ENCODE measurements at regions not wholly inside any gene's neighbourhood (a gene's known extent, or its start where the extent isn't known, plus 50 kb on each side); places are given as distances from the start of the nearest gene placed in this dataset.
A peak's percentile ranks its signal among the peaks of the same experiment; 100 is the strongest.
"Not testable (repeated sequence)": the region's sequence is repeated elsewhere in the genome, so short reads cannot be mapped to it uniquely, and the experiment has no call there.

DNA sequence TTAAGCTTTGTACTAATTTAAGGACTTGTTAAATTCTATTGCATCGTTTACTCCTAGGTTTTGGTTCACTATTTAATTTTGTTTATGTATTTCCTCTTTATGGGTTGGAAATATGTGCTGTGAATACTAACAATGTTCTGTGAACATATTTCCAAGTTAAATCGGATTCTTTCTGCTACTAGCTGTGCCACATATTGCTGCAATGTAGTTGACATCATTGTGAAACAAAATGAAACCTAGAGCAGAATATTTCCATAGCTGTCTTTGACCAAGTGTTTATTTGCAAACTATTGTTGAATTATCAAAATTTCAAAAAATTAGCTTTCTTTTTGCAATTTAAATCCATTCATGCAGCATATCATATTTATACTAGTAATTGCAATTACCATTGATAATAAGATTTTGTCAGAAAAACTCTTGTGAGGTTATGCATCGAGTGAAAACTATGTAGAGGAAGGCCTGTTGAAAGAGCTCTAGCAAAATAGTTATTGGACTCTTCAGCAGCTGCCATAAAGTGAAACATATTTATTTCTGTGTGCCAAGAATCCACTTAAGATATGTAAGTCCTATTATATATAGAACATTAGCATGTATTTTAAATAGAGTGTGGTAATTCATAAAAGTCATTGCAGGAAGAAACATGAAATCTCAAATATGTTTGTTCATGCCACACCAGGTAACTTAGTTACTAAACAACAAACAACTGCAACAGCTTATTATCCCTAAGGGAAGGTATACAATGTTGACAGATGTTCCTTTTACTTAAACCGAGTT is 575.1 kb downstream of the SLITRK6 start:
- DNase-seq (ENCODE audit: low spot score) = no peak

DNA sequence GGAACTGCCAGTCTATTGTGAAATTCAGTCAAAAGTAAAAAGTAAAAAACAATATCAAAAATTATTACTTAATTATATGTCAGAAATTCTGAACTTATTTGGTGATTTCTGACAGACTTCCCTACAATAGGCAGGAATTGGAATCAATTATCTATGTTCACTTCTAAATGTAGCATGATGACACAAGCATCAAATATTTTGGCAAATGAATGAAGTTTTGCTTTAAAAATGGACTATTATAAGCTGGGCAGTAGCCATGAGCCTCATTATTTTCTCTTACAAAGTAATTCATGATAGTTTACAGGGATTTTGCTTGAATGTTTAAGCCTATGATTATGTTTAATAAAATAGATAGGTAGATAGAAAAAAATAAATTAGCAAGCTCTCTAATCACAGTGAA is 582.6 kb downstream of the SLITRK6 start:
- no peak for DNase-seq (ENCODE audit: low spot score)

DNA sequence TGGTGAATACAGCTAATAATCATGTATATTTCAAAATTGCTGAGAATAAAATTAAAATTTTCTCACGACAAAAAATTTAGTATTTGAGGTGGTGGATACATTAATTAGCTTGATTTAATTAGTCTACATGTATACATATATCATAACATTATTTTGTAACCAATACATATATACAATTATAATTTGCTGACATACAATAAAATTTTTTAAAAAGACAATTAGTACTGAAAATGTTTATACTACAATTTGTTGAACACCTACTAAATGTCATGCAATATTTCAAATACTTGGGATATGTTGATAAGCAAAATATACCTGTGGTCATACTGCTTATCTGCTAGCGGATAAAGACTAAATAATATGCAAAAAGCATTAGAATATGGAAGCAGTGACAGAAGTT is 586.5 kb downstream of the SLITRK6 start:
- no peak for DNase-seq (ENCODE audit: low spot score)

GRCh38 chr13:85204668-85205344 is 594.4 kb downstream of the SLITRK6 start:
- DNase-seq (ENCODE audit: low spot score) = no peak

DNA sequence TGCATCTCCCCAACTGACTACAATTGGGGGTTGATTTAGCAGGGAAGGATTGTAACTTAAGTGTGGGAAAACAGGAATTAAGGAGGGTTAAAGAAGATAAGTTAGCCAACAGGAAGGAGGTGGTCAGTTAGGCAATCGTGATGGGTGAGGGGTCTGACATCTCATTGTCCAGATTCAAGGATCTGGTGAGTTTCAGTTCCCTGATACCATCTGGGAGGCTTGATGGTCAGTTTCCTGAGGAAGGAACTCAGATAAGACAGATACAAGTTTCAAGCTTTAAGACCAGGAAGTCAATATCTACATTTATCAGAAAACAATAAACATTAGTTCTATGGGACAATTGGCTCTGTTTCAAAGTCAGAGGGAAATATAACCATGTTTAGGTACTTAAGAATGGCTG is 601.8 kb downstream of the SLITRK6 start:
- no peak for DNase-seq (ENCODE audit: low spot score)

DNA sequence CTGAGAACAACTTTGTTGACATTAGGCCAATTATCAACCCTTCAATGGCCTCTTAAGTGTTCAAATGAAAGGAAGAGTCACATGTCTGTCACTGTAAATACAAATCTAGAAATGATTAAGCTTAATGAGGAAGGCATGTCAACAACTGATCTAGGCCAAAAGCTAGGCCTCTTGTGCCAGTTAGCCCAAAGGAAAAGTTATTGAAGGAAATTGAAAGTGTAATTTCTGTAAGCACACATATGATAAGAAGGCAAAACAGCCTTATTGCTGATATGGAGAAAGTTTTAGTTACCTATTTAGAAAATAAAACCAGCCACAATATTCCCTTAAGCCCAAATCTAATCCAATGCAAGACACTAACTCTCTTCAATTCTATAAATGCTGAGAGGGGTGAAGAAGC is 604.7 kb downstream of the SLITRK6 start:
- DNase-seq (ENCODE audit: low spot score) = no peak

DNA sequence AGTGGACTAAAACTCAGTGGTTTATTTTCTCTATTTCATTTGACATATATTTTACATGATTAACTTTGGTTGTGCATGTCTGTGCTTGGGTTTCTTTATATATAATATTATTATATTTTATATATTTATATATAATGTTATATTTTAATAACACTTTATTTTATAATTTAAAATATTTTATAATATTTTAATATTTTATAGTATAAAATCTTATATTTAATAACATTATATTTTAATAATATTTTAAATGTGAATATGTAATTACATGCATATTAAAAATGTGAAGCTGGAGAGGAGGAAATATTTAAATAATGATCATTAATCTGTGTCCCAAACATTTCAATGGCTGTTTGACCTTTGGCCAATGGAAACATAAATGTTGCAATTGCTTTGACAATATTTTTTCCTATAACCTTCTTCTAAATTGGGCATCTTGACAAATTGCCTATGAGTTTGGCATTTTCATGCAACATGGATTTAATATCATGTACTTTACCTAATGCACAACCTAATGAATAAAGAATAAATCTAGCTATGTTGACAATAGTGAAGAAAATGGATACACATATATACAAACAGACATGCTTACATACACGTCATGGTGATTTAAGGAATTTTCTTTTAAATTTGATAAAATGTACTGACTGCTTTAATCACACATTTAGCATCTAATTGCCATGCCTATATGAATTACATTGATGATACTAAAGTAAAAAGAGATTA is 607.1 kb downstream of the SLITRK6 start:
- no peak for DNase-seq (ENCODE audit: low spot score)

DNA sequence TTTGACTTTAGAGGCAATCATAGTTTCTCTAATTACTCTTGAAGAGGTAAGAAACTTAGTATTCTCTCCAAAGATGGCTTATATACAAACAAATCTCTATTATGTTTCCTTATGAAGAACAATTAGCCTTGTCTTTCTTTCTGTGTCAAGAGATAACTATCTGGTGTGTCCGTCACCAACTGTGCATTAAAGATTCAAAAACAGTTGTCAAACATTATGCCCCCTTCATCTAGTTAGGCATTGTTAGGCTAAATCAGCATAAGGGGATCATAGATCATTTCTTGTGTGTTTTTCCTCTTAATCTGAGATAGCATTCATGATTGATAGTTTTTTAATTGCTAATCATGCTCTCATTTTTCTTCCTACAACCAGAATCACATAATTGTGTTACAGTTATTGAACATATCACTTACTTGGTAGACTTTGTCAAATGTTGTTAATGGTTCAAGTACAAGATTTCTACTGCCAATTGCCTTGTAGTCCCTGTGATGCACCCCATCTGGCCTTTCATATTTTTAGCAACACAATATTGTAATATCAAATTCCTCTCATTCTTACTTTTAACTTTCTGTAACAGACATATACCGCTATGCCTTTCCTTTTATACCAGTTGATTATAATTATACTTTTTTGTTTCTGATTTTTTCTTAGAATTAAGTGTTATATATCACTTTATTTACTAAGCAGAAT is 612.7 kb downstream of the SLITRK6 start:
- DNase-seq (ENCODE audit: low spot score) = no peak

- DNase-seq (ENCODE audit: low spot score) = no peak
Measured at GRCh38 chr13:85174291-85174690, 624.9 kb downstream of the SLITRK6 start.

- DNase-seq (ENCODE audit: low spot score) = no peak
Measured at GRCh38 chr13:85170372-85170771, 628.8 kb downstream of the SLITRK6 start.

GRCh38 chr13:85166891-85167290 is 632.3 kb downstream of the SLITRK6 start:
- no peak for DNase-seq (ENCODE audit: low spot score)

- DNase-seq (ENCODE audit: low spot score) = no peak
Measured at GRCh38 chr13:85163063-85163462, 636.2 kb downstream of the SLITRK6 start.

DNA sequence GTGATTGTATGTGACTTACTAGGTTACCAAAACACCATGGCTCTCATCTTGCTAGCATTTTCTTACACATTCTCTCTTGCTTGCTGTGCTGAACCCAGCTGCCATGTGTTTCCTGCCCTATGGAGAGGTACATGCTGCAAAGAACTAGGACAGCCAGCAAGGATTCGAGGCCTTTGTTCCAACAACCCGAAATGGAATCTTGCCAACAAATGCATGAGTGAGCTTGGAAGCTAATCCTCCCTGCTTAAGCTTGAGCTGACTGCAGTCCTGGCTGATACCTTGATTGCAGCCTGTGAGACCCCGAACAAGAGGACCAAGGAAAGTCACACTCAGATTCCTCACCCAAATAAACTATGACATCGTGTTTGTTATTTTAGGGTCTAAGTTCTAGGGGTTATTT is 651.2 kb downstream of the SLITRK6 start:
- DNase-seq (ENCODE audit: low spot score) = peak; percentile 8

- no peak for DNase-seq (ENCODE audit: low spot score)
Measured at GRCh38 chr13:85142351-85142927, 656.8 kb downstream of the SLITRK6 start.

DNA sequence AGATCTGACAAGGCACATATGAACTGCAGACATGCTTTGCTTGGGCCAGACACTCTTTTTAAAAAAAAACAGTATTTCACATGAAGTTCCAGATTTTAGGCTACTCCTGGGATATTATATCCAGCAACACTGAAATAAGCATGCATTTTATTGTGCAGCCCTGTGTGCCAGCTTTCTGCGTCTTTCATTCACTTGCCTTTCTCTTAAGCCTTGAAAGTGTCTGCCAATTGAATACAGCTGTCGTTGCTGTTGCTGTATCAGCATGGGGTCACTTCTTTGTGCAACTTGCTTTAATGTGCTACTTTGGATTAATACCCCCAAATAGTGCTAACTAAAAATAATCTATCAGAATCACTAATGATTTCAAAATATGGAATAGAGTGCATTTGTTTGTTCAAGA is 657.8 kb downstream of the SLITRK6 start:
- peak; percentile 10 for DNase-seq (ENCODE audit: low spot score)

DNA sequence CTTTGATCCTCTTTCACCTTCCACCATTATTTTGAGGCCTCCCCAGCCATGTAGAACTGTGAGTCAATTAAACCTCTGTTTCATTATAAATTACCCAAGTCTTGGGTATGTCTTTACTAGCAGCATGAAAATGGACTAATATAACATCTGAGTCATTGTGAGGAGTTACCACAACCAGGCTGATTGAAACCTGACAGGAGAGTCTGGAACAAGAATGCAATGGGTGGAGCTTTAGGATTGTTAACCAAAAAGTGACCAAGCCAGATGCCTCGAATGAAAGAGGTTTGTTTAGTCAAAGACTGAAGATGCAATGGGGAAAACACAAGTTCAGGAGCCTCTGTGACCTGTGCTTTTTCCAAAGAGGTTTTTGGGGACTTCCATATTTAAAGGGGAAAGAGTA is 659.0 kb downstream of the SLITRK6 start:
- no peak for DNase-seq (ENCODE audit: low spot score)

- no peak for DNase-seq (ENCODE audit: low spot score)
Measured at GRCh38 chr13:85137516-85137915, 661.7 kb downstream of the SLITRK6 start.

- DNase-seq (ENCODE audit: low spot score) = no peak
Measured at GRCh38 chr13:85132986-85133385, 666.2 kb downstream of the SLITRK6 start.

DNA sequence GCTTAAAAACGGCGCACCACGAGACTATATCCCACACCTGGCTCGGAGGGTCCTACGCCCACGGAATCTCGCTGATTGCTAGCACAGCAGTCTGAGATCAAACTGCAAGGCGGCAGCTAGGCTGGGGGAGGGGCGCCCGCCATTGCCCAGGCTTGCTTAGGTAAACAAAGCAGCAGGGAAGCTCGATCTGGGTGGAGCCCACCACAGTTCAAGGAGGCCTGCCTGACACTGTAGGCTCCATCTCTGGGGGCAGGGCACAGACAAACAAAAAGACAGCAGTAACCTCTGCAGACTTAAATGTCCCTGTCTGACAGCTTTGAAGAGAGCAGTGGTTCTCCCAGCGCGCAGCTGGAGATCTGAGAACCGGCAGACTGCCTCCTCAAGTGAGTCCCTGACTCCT is 675.7 kb downstream of the SLITRK6 start:
- not testable (repeated sequence) for DNase-seq (ENCODE audit: low spot score)

DNA sequence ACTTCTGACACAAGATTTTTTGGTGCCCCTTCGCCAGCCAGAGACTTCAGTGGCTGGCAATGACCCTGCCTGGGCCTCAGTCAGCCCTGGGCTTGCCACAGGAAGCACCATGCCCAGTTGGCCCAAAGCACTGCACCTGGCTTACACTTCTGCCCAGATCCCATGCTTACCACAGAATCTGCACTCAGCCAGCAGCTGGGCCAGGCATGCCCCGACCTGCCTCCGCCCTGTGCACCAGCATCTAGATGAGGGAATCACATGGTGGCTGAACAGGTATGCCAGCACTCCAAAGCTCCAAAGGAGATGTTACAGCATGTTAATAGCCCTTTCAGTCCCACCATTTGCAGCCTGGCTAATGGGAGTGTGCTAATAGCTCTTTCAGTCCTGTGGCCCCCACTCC is 690.9 kb downstream of the SLITRK6 start:
- DNase-seq (ENCODE audit: low spot score) = no peak

GRCh38 chr13:85099245-85099644 is 700.0 kb downstream of the SLITRK6 start:
- DNase-seq (ENCODE audit: low spot score) = no peak
